WTC11 (cell line): ENCODE measurements at regions not wholly inside any gene's neighbourhood (a gene's known extent, or its start where the extent isn't known, plus 50 kb on each side); places are given as distances from the start of the nearest gene placed in this dataset.

ENCODE experiments used
- ATAC-seq: fragments of 200-7000 bp; cut with Tn5 transposase; 2 replicates; pipeline ENCODE4 v1.10.0; 2021; ENCODE audit warnings: mild to moderate bottlenecking, moderate library complexity
- CTCF ChIA-PET: fragments of 300-600 bp; sonication (Branson Sonifier 250); formaldehyde crosslinking; loops from one replicate; lab custom pipeline; 2021; ENCODE audit warnings: antibody characterized with exemption; lab: Charles Lee
- POLR2A ChIA-PET: fragments of 350-600 bp; sonication (Branson Sonifier 250); formaldehyde crosslinking; loops from one replicate; lab custom pipeline; 2021; ENCODE audit warnings: antibody characterized with exemption; lab: Charles Lee
- DNase-seq: peaks from one replicate; pipeline ENCODE4 v3.0.0; 2021; ENCODE audit warnings: low spot score
- H3K27ac Mint-ChIP-seq: 2 replicates; pipeline ENCODE4 v1.8.0; 2021; ENCODE audit warnings: mixed read lengths
- H3K27me3 Mint-ChIP-seq: 2 replicates; pipeline ENCODE4 v1.8.0; 2021; ENCODE audit warnings: low read depth, mild to moderate bottlenecking, moderate library complexity, mixed read lengths
- H3K36me3 Mint-ChIP-seq: 2 replicates; pipeline ENCODE4 v1.8.0; 2021; ENCODE audit warnings: mixed read lengths
- H3K4me1 Mint-ChIP-seq: 2 replicates; pipeline ENCODE4 v1.8.0; 2022; ENCODE audit warnings: mixed read lengths
- H3K4me3 Mint-ChIP-seq: 2 replicates; pipeline ENCODE4 v1.8.0; 2021; ENCODE audit warnings: mild to moderate bottlenecking, moderate library complexity, mixed read lengths
- H3K9me3 Mint-ChIP-seq: 2 replicates; pipeline ENCODE4 v1.8.0; 2021; ENCODE audit warnings: mixed read lengths
- ATF2 ChIP-seq: sonication (generic); formaldehyde crosslinking; IDR thresholded peaks from 2 replicates; pipeline ENCODE4 v1.8.1; 2022; ENCODE audit warnings: low read depth, missing genetic modification reagents, borderline replicate concordance
- E2F1 ChIP-seq: sonication (generic); formaldehyde crosslinking; IDR thresholded peaks from 2 replicates; pipeline ENCODE4 v1.8.0; 2022; ENCODE audit warnings: mild to moderate bottlenecking, missing genetic modification reagents
- E2F5 ChIP-seq: sonication (generic); formaldehyde crosslinking; IDR thresholded peaks from 2 replicates; pipeline ENCODE4 v1.8.1; 2022; ENCODE audit warnings: mild to moderate bottlenecking, moderate library complexity, missing genetic modification reagents
- FOXJ3 ChIP-seq: sonication (generic); formaldehyde crosslinking; IDR thresholded peaks from 2 replicates; pipeline ENCODE4 v1.9.0; 2021; ENCODE audit warnings: missing genetic modification reagents, mild to moderate bottlenecking, borderline replicate concordance
- FOXK1 ChIP-seq: sonication (generic); formaldehyde crosslinking; IDR thresholded peaks from 2 replicates; pipeline ENCODE4 v1.8.0; 2022; ENCODE audit warnings: mild to moderate bottlenecking, moderate library complexity, missing genetic modification reagents
- GTF2I ChIP-seq: fragments of 250-450 bp; sonication (Bioruptor Pico); conservative IDR thresholded peaks from 2 replicates; pipeline ENCODE4 v1.4.0; 2021; ENCODE audit warnings: mild to moderate bottlenecking
- JAZF1 ChIP-seq: fragments of 250-450 bp; sonication (Bioruptor Pico); IDR thresholded peaks from 2 replicates; pipeline ENCODE4 v1.9.0; 2021; ENCODE audit warnings: moderate library complexity, mild to moderate bottlenecking, inconsistent platforms
- MAX ChIP-seq: sonication (generic); formaldehyde crosslinking; IDR thresholded peaks from 2 replicates; pipeline ENCODE4 v1.8.0; 2022; ENCODE audit warnings: mild to moderate bottlenecking, missing genetic modification reagents
- NFATC4 ChIP-seq: fragments of 250-450 bp; sonication (Bioruptor Pico); IDR thresholded peaks from 2 replicates; pipeline ENCODE4 v1.9.0; 2021; ENCODE audit warnings: mild to moderate bottlenecking
- NFE2L1 ChIP-seq: sonication (generic); formaldehyde crosslinking; IDR thresholded peaks from 2 replicates; pipeline ENCODE4 v1.8.1; 2023; ENCODE audit warnings: missing genetic modification reagents
- NR3C1 ChIP-seq: sonication (generic); formaldehyde crosslinking; conservative IDR thresholded peaks from 2 replicates; pipeline ENCODE4 v1.8.1; 2023; ENCODE audit warnings: low read depth, mild to moderate bottlenecking, missing genetic modification reagents
- PRRX2 ChIP-seq: fragments of 250-450 bp; sonication (Bioruptor Pico); IDR thresholded peaks from 2 replicates; pipeline ENCODE4 v1.8.0; 2021; ENCODE audit warnings: mild to moderate bottlenecking
- RELA ChIP-seq: sonication (generic); formaldehyde crosslinking; IDR thresholded peaks from 2 replicates; pipeline ENCODE4 v1.8.1; 2022; ENCODE audit warnings: missing genetic modification reagents, mild to moderate bottlenecking, borderline replicate concordance
- SOX15 ChIP-seq: fragments of 250-450 bp; sonication (Bioruptor Pico); IDR thresholded peaks from 2 replicates; pipeline ENCODE4 v1.9.0; 2021; ENCODE audit warnings: mild to moderate bottlenecking
- TEAD1 ChIP-seq: sonication (generic); formaldehyde crosslinking; IDR thresholded peaks from 2 replicates; pipeline ENCODE4 v1.8.0; 2022; ENCODE audit warnings: mild to moderate bottlenecking, missing genetic modification reagents
- TEAD4 ChIP-seq: sonication (generic); formaldehyde crosslinking; IDR thresholded peaks from 2 replicates; pipeline ENCODE4 v1.8.0; 2022; ENCODE audit warnings: mild to moderate bottlenecking, missing genetic modification reagents
- USF1 ChIP-seq: sonication (generic); formaldehyde crosslinking; IDR thresholded peaks from 2 replicates; pipeline ENCODE4 v1.8.0; 2022; ENCODE audit warnings: mild to moderate bottlenecking, missing genetic modification reagents
- USF2 ChIP-seq: sonication (generic); formaldehyde crosslinking; IDR thresholded peaks from 2 replicates; pipeline ENCODE4 v1.8.1; 2023; ENCODE audit warnings: mild to moderate bottlenecking, missing genetic modification reagents, moderate library complexity
- ZBTB21 ChIP-seq: sonication (generic); formaldehyde crosslinking; IDR thresholded peaks from 2 replicates; pipeline ENCODE4 v1.8.1; 2023; ENCODE audit warnings: mild to moderate bottlenecking, missing genetic modification reagents, borderline replicate concordance
- ZNF219 ChIP-seq: sonication (generic); formaldehyde crosslinking; IDR thresholded peaks from 2 replicates; pipeline ENCODE4 v1.8.0; 2023; ENCODE audit warnings: missing genetic modification reagents, mild to moderate bottlenecking, borderline replicate concordance
- ZNF396 ChIP-seq: fragments of 250-450 bp; sonication (Bioruptor Pico); IDR thresholded peaks from 2 replicates; pipeline ENCODE4 v1.8.0; 2021; ENCODE audit warnings: mild to moderate bottlenecking, moderate library complexity, borderline replicate concordance
- ZNF416 ChIP-seq: fragments of 250-450 bp; sonication (Bioruptor Pico); IDR thresholded peaks from 2 replicates; pipeline ENCODE4 v1.9.0; 2021; ENCODE audit warnings: mild to moderate bottlenecking, inconsistent platforms
- ZNF423 ChIP-seq: fragments of 250-450 bp; sonication (Bioruptor Pico); IDR thresholded peaks from 2 replicates; pipeline ENCODE4 v2.1.2; 2022; ENCODE audit warnings: mild to moderate bottlenecking, moderate library complexity

GRCh38 chr4:43251841-43252240 is 359.3 kb downstream of the GRXCR1 start:
- H3K27me3 Mint-ChIP-seq, result no peaks in the 10 kb centered on the region

GRCh38 chr4:43253541-43253940 is 361.0 kb downstream of the GRXCR1 start:
- DNase-seq (no peak), ATAC-seq (no peak)
- no peak for TF ChIP-seq ZNF396 (CRISPR knock-in tag)
- CTCF ChIA-PET, result no interaction called here
- Mint-ChIP-seq H3K27ac (no peak overlapping the region), H3K27me3 (no peaks in the 10 kb centered on the region), H3K4me1 (no peaks in the 10 kb centered on the region), H3K4me3 (no peak overlapping the region), H3K9me3 (peaks cover 28% of the 10 kb centered on the region), H3K36me3 (no peaks in the 10 kb centered on the region)
- POLR2A ChIA-PET, result no interaction called here

More at GRCh38 chr4:43251841-43252240, 359.3 kb downstream of the GRXCR1 start:
- TF ChIP-seq ZNF423 (CRISPR knock-in tag), result no peak
- TF ChIP-seq TEAD1, result no peak
- TF ChIP-seq ZNF219 (CRISPR knock-in tag), result no peak
- no peak for TF ChIP-seq FOXK1 (CRISPR knock-in tag)
- no peak for TF ChIP-seq NR3C1
- no peak for TF ChIP-seq E2F5 (CRISPR knock-in tag)
- TF ChIP-seq E2F1 (CRISPR knock-in tag), result no peak
- no peak for TF ChIP-seq TEAD4 (CRISPR knock-in tag)
- TF ChIP-seq MAX, result no peak
- no peak for TF ChIP-seq ATF2 (CRISPR knock-in tag)
- no peak for TF ChIP-seq ZNF416 (CRISPR knock-in tag)
- no peaks in the 10 kb centered on the region for H3K36me3 Mint-ChIP-seq
- no peak overlapping the region for H3K27ac Mint-ChIP-seq
- H3K4me1 Mint-ChIP-seq, result no peaks in the 10 kb centered on the region
- ATAC-seq (no peak), DNase-seq (no peak)
- CTCF ChIA-PET, result no interaction called here
- H3K4me3 Mint-ChIP-seq, result no peak overlapping the region
- POLR2A ChIA-PET, result no interaction called here
- H3K9me3 Mint-ChIP-seq, result peaks cover 33% of the 10 kb centered on the region

GRCh38 chr4:43264730-43265129 is 372.2 kb downstream of the GRXCR1 start:
- Mint-ChIP-seq H3K27me3 (no peaks in the 10 kb centered on the region), H3K4me1 (no peaks in the 10 kb centered on the region), H3K9me3 (peaks cover 52% of the 10 kb centered on the region), H3K4me3 (no peak overlapping the region), H3K27ac (no peak overlapping the region), H3K36me3 (peaks cover 10% of the 10 kb centered on the region)
- no peak for TF ChIP-seq PRRX2 (CRISPR knock-in tag)
- TF ChIP-seq ZBTB21, result no peak
- no peak for TF ChIP-seq NFE2L1
- TF ChIP-seq RELA (CRISPR knock-in tag), result no peak
- no peak for TF ChIP-seq ZNF416 (CRISPR knock-in tag)
- no peak for TF ChIP-seq JAZF1
- TF ChIP-seq SOX15 (CRISPR knock-in tag), result no peak
- TF ChIP-seq MAX, result no peak
- no peak for TF ChIP-seq GTF2I (CRISPR knock-in tag)
- no peak for TF ChIP-seq USF1 (CRISPR knock-in tag)
- TF ChIP-seq FOXJ3 (CRISPR knock-in tag), result no peak
- no peak for TF ChIP-seq NFATC4 (CRISPR knock-in tag)
- no peak for TF ChIP-seq USF2 (CRISPR knock-in tag)
- TF ChIP-seq ZNF219 (CRISPR knock-in tag), result no peak
- DNase-seq (no peak), ATAC-seq (no peak)
- ChIA-PET CTCF (no interaction called here), POLR2A (no interaction called here)
